ENCODE measurements at regions not wholly inside any gene's neighbourhood (a gene's known extent, or its start where the extent isn't known, plus 50 kb on each side); places are given as distances from the start of the nearest gene placed in this dataset.

- TF ChIP-seq CTCF (IDR thresholded peaks at IDR 0.05) (no peak), EZH2 (IDR thresholded peaks at IDR 0.05; ENCODE audit: borderline replicate concordance, insufficient read depth, low read depth, low read length, poor library complexity, severe bottlenecking) (no peak)
Measured at GRCh38 chr10:34941471-34942357, 126.6 kb upstream of the PARD3 start.

All from B cell (primary cell).